LNCaP clone FGC (cell line): ENCODE measurements at regions not wholly inside any gene's neighbourhood (a gene's known extent, or its start where the extent isn't known, plus 50 kb on each side); places are given as distances from the start of the nearest gene placed in this dataset.

Experiments used
- DNase-seq: peaks from one replicate; pipeline ENCODE4 v3.0.0-alpha.2; 2011; ENCODE audit warnings: low read depth
- H3K4me3 ChIP-seq: 2 replicates; pipeline ENCODE4 v1.5.1; 2011; ENCODE audit warnings: mild to moderate bottlenecking, low read depth, low read length, control low read depth
- TF ChIP-seq, protein P1 (sequence below): IDR thresholded peaks from 2 replicates; pipeline ENCODE4 v1.5.1; 2012; ENCODE audit warnings: mild to moderate bottlenecking; ENCODE audit not compliant: control insufficient read depth, insufficient read depth; ENCODE audit errors: extremely low read depth

DNA sequence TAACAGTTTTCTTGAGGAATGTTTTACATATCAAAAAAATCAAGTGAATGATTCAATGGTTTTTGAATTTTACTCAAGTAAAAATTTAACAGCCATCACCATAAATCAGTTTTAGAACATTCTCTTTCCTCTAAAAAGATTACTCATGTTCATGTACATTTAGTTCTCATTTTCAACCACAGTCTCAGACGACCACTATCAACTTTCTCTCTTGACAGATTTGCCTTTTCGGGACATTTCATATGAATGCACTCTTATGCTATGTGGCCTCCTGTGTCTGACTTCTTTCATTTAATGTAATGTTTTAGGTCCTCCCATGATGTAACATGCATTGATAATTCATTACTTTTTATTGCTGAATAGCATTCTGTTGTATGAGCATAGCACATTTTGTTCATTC is 309.3 kb upstream of the PLSCR5 start:
- TF ChIP-seq, protein P1, sequence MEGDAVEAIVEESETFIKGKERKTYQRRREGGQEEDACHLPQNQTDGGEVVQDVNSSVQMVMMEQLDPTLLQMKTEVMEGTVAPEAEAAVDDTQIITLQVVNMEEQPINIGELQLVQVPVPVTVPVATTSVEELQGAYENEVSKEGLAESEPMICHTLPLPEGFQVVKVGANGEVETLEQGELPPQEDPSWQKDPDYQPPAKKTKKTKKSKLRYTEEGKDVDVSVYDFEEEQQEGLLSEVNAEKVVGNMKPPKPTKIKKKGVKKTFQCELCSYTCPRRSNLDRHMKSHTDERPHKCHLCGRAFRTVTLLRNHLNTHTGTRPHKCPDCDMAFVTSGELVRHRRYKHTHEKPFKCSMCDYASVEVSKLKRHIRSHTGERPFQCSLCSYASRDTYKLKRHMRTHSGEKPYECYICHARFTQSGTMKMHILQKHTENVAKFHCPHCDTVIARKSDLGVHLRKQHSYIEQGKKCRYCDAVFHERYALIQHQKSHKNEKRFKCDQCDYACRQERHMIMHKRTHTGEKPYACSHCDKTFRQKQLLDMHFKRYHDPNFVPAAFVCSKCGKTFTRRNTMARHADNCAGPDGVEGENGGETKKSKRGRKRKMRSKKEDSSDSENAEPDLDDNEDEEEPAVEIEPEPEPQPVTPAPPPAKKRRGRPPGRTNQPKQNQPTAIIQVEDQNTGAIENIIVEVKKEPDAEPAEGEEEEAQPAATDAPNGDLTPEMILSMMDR: no peak
- no peak for DNase-seq
- no peak overlapping the region for H3K4me3 ChIP-seq

DNA sequence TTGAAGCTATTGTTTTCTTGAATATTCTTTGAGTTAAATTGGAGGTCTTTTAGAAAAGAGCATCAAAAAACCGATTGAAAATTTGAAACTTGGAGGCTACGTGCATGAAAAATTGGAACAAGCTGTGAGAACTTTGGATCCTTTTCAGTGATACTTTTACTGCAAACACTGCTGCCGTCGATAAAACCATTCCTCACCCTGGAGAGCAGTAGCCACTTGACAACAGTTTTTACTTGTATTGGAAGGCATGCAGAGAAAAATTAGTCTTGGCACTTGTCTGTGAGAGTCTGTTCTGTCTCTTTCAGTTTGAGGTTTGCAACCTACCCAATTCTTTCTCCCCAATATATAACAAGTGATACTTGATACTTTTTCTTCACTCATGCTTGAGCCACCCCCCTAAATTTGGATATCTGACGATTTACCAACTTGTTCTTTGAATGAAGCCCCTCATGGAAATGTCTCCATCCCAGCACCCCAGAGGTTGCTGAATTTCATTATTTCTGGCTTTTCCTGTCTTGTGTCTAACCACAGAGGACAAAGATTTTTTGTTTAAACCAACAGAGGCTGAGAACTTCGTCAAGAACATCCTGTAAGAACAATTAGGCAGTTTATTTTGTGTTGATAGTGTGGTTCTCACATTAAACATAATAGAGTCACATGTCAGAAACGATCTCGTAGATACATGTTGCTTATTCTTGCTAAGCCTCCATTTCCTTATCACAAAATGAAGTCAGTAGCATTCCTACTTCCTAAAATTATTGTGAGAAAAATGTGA is 307.3 kb upstream of the PLSCR5 start:
- no peak overlapping the region for H3K4me3 ChIP-seq
- TF ChIP-seq, protein P1: no peak
- DNase-seq: no peak

DNA sequence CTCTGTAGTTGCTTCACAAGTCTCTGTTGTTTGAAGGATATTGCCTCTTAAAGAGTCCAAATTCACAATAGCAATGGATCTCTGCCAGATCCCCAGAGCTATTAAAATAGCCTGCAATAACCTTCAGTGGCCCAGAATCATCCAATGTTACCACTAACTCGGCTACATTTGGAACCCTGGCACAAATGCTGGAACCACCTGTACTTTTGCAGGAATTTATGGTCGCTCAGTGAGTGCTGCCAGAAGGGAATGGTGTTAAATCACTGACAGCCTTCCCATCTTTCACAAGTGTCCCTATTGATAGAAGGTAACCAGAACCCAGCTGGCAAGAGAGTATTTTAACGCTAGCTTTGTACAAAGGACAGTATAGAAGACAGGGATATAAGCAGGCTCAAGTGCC is 298.8 kb upstream of the PLSCR5 start:
- TF ChIP-seq, protein P1: no peak
- no peak for DNase-seq
- H3K4me3 ChIP-seq: no peak overlapping the region

DNA sequence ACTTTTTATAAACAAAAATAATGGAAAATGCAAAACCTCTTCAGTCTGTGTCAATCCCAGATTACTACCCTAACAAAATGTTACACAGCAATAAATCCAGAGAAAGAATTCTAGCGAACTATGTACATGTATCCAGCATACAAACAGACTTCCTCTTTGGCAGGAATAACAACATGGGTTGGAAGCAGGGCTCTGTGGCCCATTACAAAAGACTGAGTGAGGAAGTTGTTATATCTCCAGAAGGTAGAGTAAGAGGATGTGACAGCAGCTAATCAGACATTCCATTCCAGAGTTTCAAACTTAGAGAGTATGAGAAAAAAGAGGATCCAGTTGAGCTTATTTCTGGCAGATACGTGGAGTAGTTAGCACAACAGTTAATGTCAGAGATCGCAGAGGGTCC is 294.0 kb upstream of the PLSCR5 start:
- TF ChIP-seq, protein P1: no peak
- H3K4me3 ChIP-seq: no peak overlapping the region
- DNase-seq: no peak

DNA sequence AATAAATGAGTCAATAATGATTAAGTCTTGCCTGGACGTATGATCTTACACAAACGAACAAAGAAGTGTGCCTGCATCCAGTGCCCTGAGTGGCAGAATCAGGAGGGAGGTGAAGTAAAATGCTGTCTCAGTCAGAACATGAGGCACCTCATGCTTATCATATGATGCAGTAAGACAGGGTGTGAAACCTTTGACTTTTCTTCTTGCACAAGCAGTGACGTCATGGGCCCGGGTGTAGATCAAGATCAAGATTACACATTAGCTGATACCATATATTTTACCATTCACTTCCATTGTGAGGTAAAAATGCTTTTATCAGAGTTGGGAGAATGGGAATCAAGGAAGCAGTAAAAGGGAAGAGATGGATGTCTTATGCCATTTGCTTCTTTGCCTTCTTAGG is 291.6 kb upstream of the PLSCR5 start:
- no peak overlapping the region for H3K4me3 ChIP-seq
- DNase-seq: no peak
- TF ChIP-seq, protein P1: no peak

DNA sequence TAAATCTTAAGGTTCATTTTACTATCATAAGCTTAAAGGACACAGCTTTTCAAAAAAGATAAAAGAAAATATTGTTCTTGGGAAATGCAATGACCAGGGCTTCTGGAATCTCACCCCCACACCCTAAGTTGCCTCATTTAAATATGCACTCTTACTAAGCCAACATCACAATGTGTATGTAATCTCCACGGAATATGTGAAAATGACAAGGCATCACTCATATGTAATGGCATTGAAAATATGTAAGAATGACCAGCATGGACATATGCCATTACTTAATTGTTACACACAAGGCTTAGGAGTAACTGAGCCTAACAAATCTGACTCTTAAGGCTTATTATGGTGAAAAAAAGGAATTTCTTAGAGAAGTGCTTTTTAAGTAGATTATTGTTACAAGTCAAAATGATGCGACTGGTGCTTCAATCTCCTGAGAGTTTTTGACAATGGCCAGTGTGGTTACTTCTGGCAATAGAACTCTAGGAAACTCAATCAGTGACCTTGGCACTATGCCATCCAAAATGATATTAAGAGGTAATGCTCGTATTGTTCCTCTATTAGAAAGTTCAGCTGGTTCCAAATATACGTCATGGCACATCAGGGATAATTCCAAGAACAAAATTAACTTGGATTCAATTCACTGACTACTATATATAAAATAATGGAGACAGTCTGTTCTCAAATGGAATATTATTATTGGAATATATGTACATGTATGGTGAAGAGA is 290.0 kb upstream of the PLSCR5 start:
- no peak overlapping the region for H3K4me3 ChIP-seq
- TF ChIP-seq, protein P1: no peak
- no peak for DNase-seq
